ENCODE measurements at regions not wholly inside any gene's neighbourhood (a gene's known extent, or its start where the extent isn't known, plus 50 kb on each side); places are given as distances from the start of the nearest gene placed in this dataset.

- TF ChIP-seq, protein P1, sequence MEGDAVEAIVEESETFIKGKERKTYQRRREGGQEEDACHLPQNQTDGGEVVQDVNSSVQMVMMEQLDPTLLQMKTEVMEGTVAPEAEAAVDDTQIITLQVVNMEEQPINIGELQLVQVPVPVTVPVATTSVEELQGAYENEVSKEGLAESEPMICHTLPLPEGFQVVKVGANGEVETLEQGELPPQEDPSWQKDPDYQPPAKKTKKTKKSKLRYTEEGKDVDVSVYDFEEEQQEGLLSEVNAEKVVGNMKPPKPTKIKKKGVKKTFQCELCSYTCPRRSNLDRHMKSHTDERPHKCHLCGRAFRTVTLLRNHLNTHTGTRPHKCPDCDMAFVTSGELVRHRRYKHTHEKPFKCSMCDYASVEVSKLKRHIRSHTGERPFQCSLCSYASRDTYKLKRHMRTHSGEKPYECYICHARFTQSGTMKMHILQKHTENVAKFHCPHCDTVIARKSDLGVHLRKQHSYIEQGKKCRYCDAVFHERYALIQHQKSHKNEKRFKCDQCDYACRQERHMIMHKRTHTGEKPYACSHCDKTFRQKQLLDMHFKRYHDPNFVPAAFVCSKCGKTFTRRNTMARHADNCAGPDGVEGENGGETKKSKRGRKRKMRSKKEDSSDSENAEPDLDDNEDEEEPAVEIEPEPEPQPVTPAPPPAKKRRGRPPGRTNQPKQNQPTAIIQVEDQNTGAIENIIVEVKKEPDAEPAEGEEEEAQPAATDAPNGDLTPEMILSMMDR (IDR thresholded peaks at IDR 0.05) = no peak
- TF ChIP-seq ZFX (IDR thresholded peaks at IDR 0.05; ENCODE audit: borderline replicate concordance) = no peak
Measured at GRCh38 chr12:67871231-67871630, 118.0 kb upstream of the IFNG-AS1 start.

All from 22Rv1 (cell line).